C4-2B (cell line): ENCODE measurements at regions not wholly inside any gene's neighbourhood (a gene's known extent, or its start where the extent isn't known, plus 50 kb on each side); places are given as distances from the start of the nearest gene placed in this dataset.
A peak's percentile ranks its signal among the peaks of the same experiment; 100 is the strongest.

Source experiments
- H3K27ac ChIP-seq: fragments of 450-650 bp; 2 replicates; pipeline ENCODE4 v1.5.1; 2017
- ZFX ChIP-seq: fragments of 450-650 bp; IDR thresholded peaks from 2 replicates; pipeline ENCODE4 v1.6.1; 2017
- TF ChIP-seq, protein P1 (sequence below): fragments of 450-650 bp; conservative IDR thresholded peaks from 2 replicates; pipeline ENCODE4 v1.5.1; 2017; ENCODE audit warnings: mild to moderate bottlenecking

- no peak overlapping the region for H3K27ac ChIP-seq
- TF ChIP-seq, protein P1, sequence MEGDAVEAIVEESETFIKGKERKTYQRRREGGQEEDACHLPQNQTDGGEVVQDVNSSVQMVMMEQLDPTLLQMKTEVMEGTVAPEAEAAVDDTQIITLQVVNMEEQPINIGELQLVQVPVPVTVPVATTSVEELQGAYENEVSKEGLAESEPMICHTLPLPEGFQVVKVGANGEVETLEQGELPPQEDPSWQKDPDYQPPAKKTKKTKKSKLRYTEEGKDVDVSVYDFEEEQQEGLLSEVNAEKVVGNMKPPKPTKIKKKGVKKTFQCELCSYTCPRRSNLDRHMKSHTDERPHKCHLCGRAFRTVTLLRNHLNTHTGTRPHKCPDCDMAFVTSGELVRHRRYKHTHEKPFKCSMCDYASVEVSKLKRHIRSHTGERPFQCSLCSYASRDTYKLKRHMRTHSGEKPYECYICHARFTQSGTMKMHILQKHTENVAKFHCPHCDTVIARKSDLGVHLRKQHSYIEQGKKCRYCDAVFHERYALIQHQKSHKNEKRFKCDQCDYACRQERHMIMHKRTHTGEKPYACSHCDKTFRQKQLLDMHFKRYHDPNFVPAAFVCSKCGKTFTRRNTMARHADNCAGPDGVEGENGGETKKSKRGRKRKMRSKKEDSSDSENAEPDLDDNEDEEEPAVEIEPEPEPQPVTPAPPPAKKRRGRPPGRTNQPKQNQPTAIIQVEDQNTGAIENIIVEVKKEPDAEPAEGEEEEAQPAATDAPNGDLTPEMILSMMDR: no peak
- no peak for TF ChIP-seq ZFX
Observed at GRCh38 chr3:113094337-113095221, 103.8 kb downstream of the GTPBP8 start.

- no peak for TF ChIP-seq ZFX
- TF ChIP-seq, protein P1: no peak
- no peak overlapping the region for H3K27ac ChIP-seq
Observed at GRCh38 chr3:113096188-113096892, 105.6 kb downstream of the GTPBP8 start.

- no peak overlapping the region for H3K27ac ChIP-seq
Observed at GRCh38 chr3:113097960-113098447, 107.2 kb downstream of the GTPBP8 start.

GRCh38 chr3:113100063-113100462 is 109.3 kb downstream of the GTPBP8 start:
- no peak for TF ChIP-seq ZFX
- TF ChIP-seq, protein P1: no peak
- H3K27ac ChIP-seq: no peak overlapping the region

More at GRCh38 chr3:113097960-113098447, 107.2 kb downstream of the GTPBP8 start:
- TF ChIP-seq, protein P1: no peak
- TF ChIP-seq ZFX: no peak

DNA sequence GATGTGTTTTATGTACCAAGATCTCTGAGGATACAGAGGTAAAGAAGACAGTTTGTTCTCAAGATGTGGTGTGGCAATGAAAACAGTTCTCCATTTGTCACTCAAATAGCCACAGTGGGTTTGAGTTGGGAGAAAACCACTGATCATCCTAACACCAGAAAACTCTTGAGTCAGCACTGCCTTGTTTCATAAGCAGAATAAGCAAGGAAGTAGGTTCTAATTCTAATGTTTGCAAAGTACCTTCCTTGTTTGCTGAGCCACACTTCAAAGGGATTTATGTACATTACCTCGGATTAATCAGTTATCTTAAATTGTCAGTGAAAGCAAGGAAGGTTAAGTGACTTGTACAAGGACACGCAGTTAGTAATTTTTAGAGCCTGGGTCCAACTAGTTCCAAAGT is 107.8 kb upstream of the BOC start:
- TF ChIP-seq ZFX: no peak
- TF ChIP-seq, protein P1: no peak
- peak overlapping the region; percentile 50; the same call in 1 of the 2 replicates for H3K27ac ChIP-seq

DNA sequence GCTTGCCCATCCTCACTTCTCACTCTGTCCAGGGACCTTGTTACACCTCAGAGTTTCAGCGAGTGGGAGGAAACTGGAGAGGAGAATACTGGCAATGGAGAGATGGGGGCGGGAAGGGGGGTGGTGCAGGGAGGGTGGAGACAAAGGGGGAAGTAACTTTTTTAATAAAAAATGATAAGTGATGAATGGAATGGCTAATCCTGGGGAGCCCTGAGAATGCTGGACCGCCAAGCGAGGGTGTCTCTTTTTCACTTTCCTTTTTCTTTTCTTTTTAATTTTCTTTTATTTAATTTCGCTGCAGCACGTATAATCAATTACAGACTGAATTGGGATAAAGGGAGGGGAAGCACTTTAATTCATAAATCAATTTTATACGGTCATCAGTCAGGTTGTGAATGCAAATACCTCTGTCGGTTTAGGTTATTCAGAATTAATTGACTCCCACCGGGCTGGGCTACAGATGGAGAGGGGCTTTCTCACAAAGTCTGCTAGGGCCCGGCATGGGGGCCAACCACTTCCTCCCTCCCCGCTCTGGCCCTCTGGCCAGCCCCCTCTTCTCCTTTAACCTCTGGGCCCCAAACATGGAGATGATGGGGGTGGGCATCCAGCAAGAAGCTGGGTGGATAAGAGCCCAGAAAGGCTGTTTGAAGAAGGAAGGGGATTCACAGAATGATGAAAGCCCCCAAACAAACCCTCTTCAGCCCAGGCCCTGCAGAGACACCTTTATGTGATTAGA is 106.8 kb upstream of the BOC start:
- H3K27ac ChIP-seq: peak overlapping the region; percentile 45; the same call in 1 of the 2 replicates
- no peak for TF ChIP-seq ZFX

- H3K27ac ChIP-seq: 0 out of 2 replicates have a peak overlapping the region, but pooled peaks have one; percentile 45
- no peak for TF ChIP-seq ZFX
- TF ChIP-seq, protein P1: no peak
Observed at GRCh38 chr3:113105093-113105449, 106.3 kb upstream of the BOC start.
